HEK293 (cell line): ENCODE measurements at regions not wholly inside any gene's neighbourhood (a gene's known extent, or its start where the extent isn't known, plus 50 kb on each side); places are given as distances from the start of the nearest gene placed in this dataset.

Source experiments
- HOXA7 ChIP-seq: sonication (generic); formaldehyde crosslinking; IDR thresholded peaks from 2 replicates; pipeline ENCODE4 v1.8.1; 2022; ENCODE audit warnings: missing genetic modification reagents, borderline replicate concordance
- KLF17 ChIP-seq: fragments of 450-650 bp; formaldehyde crosslinking; IDR thresholded peaks from 2 replicates; pipeline ENCODE4 v1.5.1; 2016; ENCODE audit warnings: missing biosample characterization, missing genetic modification characterization
- ZIC2 ChIP-seq: fragments of 450-650 bp; formaldehyde crosslinking; IDR thresholded peaks from 2 replicates; pipeline ENCODE4 v1.5.1; 2016; ENCODE audit warnings: missing biosample characterization, missing genetic modification characterization
- ZNF138 ChIP-seq: fragments of 450-650 bp; formaldehyde crosslinking; IDR thresholded peaks from 2 replicates; pipeline ENCODE4 v1.5.1; 2016; ENCODE audit warnings: missing biosample characterization, missing genetic modification characterization, borderline replicate concordance
- ZNF174 ChIP-seq: fragments of 450-650 bp; formaldehyde crosslinking; IDR thresholded peaks from 2 replicates; pipeline ENCODE4 v1.5.0; 2017; ENCODE audit warnings: missing biosample characterization, mild to moderate bottlenecking, missing genetic modification characterization
- ZNF274 ChIP-seq, 2 experiments: fragments of 200-500 bp in 1 of 2; fragments of 450-650 bp in 1 of 2; sonication (Bioruptor generic) in 1 of 2; formaldehyde crosslinking in 1 of 2; IDR thresholded peaks; 2 replicates each; pipeline versions ENCODE4 v1.5.1 to v1.6.1; 2014 to 2016; ENCODE audit warnings: borderline replicate concordance in 1 of 2, inconsistent platforms in 1 of 2, low read length in 1 of 2, missing biosample characterization in 1 of 2, missing genetic modification characterization in 1 of 2
- ZNF776 ChIP-seq: fragments of 450-650 bp; formaldehyde crosslinking; IDR thresholded peaks from 2 replicates; pipeline ENCODE4 v1.5.0; 2017; ENCODE audit warnings: missing biosample characterization, missing genetic modification characterization, borderline replicate concordance
- ZNF777 ChIP-seq: fragments of 450-650 bp; formaldehyde crosslinking; IDR thresholded peaks from 2 replicates; pipeline ENCODE4 v1.5.1; 2017; ENCODE audit warnings: missing biosample characterization, missing genetic modification characterization, borderline replicate concordance
- TF ChIP-seq, protein P1 (sequence below): fragments of 450-650 bp; formaldehyde crosslinking; IDR thresholded peaks from 2 replicates; pipeline ENCODE4 v1.5.1; 2016; ENCODE audit warnings: missing biosample characterization, missing genetic modification characterization
- TF ChIP-seq, protein P2 (sequence below): fragments of 450-650 bp; formaldehyde crosslinking; IDR thresholded peaks from 2 replicates; pipeline ENCODE4 v1.5.1; 2016; ENCODE audit warnings: missing biosample characterization, missing genetic modification characterization
- TF ChIP-seq, protein P3 (sequence below): fragments of 450-650 bp; formaldehyde crosslinking; IDR thresholded peaks from 2 replicates; pipeline ENCODE4 v1.5.1; 2016; ENCODE audit warnings: missing biosample characterization, missing genetic modification characterization

DNA sequence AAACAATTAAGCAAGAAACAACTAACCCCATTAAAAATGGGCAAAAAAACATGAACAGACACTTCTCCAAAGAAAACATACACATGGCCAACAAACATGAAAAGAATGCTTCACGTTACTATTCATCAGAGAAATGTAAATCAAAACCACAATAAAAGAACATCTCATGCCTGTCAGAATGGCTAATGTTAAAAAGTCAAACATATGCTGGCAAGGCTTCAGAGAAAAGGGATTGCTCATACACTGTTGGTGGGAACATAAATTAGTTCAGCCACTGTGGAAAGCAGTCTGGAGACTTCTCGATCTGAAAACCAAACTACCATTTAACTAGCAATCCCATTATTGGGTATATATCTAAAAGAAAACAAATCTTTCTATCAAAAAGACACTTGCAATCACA lies 217.5 kb downstream of the TINAG start:
- TF ChIP-seq KLF17 (tag by site-specific recombination) = no peak
- TF ChIP-seq, protein P1, sequence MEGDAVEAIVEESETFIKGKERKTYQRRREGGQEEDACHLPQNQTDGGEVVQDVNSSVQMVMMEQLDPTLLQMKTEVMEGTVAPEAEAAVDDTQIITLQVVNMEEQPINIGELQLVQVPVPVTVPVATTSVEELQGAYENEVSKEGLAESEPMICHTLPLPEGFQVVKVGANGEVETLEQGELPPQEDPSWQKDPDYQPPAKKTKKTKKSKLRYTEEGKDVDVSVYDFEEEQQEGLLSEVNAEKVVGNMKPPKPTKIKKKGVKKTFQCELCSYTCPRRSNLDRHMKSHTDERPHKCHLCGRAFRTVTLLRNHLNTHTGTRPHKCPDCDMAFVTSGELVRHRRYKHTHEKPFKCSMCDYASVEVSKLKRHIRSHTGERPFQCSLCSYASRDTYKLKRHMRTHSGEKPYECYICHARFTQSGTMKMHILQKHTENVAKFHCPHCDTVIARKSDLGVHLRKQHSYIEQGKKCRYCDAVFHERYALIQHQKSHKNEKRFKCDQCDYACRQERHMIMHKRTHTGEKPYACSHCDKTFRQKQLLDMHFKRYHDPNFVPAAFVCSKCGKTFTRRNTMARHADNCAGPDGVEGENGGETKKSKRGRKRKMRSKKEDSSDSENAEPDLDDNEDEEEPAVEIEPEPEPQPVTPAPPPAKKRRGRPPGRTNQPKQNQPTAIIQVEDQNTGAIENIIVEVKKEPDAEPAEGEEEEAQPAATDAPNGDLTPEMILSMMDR = no peak
- no peak for TF ChIP-seq ZIC2 (tag by site-specific recombination)
- TF ChIP-seq ZNF777 (tag by site-specific recombination) = no peak
- no peak for TF ChIP-seq HOXA7
- TF ChIP-seq, protein P2, sequence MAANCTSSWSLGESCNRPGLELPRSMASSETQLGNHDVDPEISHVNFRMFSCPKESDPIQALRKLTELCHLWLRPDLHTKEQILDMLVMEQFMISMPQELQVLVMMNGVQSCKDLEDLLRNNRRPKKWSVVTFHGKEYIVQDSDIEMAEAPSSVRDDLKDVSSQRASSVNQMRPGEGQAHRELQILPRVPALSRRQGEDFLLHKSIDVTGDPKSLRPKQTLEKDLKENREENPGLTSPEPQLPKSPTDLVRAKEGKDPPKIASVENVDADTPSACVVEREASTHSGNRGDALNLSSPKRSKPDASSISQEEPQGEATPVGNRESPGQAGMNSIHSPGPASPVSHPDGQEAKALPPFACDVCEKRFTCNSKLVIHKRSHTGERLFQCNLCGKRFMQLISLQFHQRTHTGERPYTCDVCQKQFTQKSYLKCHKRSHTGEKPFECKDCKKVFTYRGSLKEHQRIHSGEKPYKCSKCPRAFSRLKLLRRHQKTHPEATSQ = no peak
- TF ChIP-seq ZNF138 (tag by site-specific recombination) = no peak
- TF ChIP-seq ZNF274 (IDR thresholded peaks at IDR 0.05; ENCODE audit: low read length) = no peak
- TF ChIP-seq ZNF274 (tag by site-specific recombination; IDR thresholded peaks at IDR 0.05; ENCODE audit: borderline replicate concordance) = no peak
- TF ChIP-seq ZNF776 (tag by site-specific recombination) = no peak
- TF ChIP-seq, protein P3, sequence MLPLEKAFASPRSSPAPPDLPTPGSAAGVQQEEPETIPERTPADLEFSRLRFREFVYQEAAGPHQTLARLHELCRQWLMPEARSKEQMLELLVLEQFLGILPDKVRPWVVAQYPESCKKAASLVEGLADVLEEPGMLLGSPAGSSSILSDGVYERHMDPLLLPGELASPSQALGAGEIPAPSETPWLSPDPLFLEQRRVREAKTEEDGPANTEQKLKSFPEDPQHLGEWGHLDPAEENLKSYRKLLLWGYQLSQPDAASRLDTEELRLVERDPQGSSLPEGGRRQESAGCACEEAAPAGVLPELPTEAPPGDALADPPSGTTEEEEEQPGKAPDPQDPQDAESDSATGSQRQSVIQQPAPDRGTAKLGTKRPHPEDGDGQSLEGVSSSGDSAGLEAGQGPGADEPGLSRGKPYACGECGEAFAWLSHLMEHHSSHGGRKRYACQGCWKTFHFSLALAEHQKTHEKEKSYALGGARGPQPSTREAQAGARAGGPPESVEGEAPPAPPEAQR = no peak
- TF ChIP-seq ZNF174 (tag by site-specific recombination) = no peak
